Hepatic stellate cell (primary cell): ENCODE measurements at regions not wholly inside any gene's neighbourhood (a gene's known extent, or its start where the extent isn't known, plus 50 kb on each side); places are given as distances from the start of the nearest gene placed in this dataset.
A peak's percentile ranks its signal among the peaks of the same experiment; 100 is the strongest.

Source experiments
- DNase-seq: peaks from one replicate; pipeline ENCODE4 v3.0.0; 2011; ENCODE audit warnings: low spot score

DNA sequence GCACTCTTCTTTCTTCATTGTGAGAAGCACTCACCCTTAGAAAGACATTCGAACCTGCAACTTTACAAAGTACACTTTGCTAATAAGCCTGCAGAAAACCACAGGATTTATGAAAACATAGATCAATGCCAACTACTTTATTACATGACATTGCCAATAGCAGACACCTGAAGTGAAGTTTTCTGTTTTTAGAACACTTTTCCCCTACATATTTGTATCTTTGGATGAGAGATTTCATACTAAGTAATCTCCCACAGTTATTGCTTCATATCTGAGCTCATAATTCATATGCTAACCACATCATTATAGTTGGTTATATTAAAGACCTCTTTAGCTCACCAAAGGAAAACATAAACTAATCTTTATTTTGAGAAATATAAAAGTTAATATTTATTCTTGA lies 276.5 kb upstream of the CTSO start:
- DNase-seq = no peak

DNA sequence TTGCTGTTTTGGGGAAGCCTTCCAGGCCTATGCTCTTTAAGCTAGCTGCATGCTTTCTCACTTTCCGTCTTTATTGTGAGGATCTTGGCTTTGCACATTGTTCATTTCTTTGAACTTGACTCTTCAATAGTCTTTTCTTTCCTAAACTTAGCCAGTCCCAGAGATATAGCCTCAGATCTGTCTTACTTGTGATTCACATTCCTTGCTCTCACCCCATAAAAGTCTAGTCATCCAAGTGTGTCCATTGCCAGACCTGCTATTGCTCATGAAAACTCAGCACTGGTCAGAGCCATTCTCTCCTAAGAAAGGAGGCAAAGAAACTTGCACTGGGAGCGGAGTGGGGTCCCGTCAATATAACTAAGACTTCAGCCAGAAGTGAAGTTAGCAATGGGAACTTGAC lies 275.0 kb upstream of the CTSO start:
- no peak for DNase-seq

GRCh38 chr4:156227321-156227720 lies 273.7 kb upstream of the CTSO start:
- no peak for DNase-seq

- no peak for DNase-seq
Measured at GRCh38 chr4:156223985-156224384, 270.3 kb upstream of the CTSO start.

DNA sequence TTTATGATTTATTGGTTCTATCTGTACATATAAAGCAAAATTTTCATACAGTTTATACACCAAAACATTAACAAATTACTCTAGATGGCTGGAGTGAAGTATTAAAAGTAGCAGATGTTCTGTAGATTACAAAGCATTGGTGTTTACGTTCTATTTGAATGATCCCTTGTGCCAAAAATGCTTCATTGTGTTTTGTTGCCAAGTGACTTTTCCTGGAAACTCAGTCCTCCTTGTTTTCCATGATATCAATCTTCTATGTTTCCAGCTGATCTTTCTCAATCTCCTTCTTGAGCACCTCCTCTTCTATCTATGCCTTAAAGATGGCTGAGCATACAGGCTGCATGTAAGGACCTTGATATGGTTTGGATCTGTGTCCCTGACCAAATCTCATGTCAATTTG lies 263.6 kb upstream of the CTSO start:
- DNase-seq = no peak

DNA sequence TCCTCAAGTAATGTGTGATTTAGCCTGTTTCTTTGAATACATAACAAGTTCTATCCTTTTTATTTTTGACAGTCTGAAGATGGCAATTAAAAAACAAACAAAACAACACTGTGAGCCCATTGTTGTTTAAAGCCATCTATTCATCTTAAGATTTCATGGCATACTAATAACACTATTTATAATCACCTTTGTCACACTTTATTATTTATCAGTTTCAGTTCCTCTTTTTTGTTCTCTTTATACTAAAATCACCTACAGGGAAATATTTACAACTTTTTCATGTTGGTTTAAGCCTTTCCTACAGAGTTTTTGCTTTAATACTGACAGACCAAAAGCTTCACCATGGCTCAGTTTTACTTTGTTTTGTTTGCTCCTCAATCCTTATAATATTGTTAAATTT lies 247.4 kb upstream of the CTSO start:
- no peak for DNase-seq

DNA sequence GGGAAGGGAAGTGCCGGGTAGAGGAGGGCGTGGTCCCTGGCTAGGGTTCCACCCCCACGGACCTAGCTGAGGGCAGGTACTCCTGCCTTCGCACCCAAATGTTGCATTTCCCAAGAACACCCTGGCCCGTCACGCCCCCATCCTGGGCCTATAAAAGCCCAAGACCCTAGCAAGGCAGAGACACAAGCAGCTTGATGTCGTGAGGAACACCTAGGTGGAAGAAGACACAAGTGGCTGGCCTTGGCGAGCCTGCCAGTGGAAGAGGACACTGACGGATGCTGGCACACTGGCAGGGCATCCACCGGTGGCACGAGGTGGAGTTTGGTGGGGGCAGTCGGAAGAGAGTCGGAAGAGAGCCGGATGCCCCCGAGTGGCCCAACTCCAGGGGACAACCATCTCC lies 244.8 kb upstream of the CTSO start:
- no peak for DNase-seq

GRCh38 chr4:156197216-156197615 lies 243.6 kb upstream of the CTSO start:
- no peak for DNase-seq

GRCh38 chr4:156196722-156197121 lies 243.1 kb upstream of the CTSO start:
- no peak for DNase-seq

- DNase-seq = no peak
Measured at GRCh38 chr4:156195914-156196313, 242.2 kb upstream of the CTSO start.

DNA sequence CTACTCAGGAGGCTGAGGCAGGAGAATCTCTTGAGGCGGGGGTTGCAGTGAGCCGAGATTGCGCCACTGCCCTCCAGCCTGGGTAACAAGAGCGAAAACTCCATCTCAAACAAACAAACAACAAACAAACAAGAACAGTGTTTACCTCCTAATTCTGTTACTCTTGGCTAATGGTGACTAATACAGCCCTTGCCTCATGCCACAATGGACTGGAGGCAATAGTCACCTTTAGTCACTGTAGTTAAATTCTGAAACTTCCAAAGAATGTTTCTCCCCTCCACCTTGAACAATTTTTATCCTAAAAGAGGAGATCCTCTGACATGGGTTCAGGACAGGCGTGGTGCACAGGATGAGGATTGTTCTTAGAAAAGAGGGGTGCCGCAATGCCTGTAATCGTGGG lies 241.2 kb upstream of the CTSO start:
- DNase-seq = no peak

DNA sequence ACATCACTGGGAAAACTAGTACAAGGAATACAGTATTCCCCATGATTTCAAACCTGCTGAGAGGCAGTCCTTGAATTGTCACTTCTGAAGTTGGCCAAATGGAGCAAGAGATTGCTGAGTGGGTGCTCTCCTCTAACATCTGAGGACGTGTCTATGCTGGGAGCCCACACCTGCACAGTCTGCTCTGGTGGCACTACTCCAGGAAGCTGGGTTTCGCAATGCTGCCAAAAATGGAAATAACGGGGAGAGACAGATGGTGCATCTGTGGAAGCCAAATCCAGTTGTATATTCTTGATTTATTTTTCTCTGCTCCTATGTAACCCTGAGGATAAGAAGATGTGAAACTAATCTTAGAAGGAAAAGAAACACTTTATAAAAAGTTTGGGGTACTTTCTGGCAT lies 240.1 kb upstream of the CTSO start:
- no peak for DNase-seq

GRCh38 chr4:156193106-156193505 lies 239.4 kb upstream of the CTSO start:
- DNase-seq = no peak

DNA sequence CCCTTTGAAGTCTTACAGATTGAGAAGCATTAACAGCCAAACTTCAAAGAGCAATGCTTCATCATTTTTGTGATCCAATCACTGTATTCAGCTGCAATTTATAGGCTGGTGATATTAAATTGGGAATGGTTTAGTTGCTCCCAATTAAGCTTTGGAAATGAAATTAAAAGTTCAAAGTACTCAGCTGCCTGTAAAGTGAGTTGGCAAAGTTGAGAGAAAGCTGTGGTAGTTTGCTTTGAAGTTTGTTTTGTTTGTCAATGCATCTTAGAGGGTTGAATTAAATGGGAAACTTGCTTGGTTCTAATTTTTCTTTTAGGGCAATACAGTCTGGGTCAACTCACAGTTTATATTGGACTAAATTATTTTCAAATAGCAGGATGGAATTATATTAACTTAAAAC lies 238.4 kb upstream of the CTSO start:
- no peak for DNase-seq

- DNase-seq = no peak
Measured at GRCh38 chr4:156191044-156191781, 237.5 kb upstream of the CTSO start.

DNA sequence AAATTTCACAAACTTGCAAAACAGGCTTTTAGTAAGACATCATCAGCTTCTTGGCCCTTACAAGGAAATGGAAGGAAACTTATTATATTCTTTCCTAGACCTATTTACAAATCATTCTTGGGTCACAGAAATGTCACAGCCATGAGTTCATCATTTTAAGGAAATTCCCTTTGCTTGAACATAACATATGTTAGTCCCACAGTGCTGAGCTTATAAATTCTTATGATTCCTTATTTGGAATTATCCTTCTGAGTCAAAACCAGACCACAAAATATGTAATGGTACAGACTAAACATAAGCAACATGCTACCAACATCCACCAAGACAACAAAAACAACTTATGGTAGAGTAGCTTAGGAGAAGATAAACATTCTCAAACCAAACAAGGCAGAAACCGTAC lies 236.9 kb upstream of the CTSO start:
- DNase-seq = peak; percentile 11

DNA sequence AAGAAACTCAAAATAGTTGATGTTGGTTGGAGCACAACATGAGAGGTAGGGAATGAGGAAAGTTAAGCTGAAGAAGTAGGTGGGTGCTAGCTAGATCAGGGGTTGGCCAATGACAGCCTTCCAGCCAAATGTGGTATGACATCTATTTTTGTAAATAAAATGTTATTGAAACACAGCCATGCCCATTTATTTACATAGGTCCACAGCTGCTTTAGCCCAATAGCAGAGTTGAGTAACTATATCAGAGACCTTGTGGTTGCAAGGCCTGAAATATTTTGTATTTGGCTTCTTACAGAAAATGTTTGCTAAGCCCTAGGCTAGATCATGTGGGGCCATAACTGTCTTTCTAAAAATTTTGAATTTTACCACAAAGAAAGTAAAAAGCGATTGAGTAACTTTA lies 234.9 kb upstream of the CTSO start:
- DNase-seq = no peak

DNA sequence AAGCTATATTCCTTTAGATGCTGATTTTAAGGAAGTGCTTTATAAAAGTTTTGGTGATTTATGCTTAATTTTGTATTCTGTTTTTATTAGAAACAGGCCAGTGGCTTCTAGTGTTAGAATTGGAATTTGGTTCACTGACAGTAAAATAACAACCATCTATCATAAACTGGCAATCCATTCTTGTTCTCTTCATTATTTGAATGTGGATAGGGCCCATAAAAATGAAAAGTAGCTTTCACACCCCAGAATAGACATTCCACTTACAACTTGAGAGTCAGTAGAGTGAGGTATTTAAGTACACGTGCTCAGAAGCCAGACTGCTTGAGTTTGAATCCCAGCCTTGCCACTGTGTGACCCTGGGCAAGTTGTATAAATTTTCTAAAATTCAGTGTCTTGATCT lies 232.4 kb upstream of the CTSO start:
- DNase-seq = no peak

GRCh38 chr4:156185514-156186055 lies 231.9 kb upstream of the CTSO start:
- no peak for DNase-seq

DNA sequence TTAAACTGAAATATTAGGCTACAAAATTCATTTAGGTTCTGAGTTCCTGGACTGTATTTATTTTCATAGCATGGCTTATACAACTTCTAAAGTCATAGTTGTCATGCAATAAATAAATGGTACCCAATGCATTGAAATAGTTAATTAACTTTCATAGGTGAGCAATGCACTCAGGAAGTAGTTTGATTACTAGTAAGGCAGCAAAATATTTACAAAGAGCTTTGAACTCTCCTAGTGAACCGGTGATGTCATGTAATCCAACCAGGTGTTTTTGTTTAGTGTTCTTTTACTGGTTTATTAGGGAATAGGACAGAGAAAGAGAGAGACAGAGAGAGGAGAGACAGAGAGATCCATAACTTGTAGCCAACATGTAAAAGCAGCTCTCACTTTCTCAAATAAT lies 228.6 kb upstream of the CTSO start:
- no peak for DNase-seq

DNA sequence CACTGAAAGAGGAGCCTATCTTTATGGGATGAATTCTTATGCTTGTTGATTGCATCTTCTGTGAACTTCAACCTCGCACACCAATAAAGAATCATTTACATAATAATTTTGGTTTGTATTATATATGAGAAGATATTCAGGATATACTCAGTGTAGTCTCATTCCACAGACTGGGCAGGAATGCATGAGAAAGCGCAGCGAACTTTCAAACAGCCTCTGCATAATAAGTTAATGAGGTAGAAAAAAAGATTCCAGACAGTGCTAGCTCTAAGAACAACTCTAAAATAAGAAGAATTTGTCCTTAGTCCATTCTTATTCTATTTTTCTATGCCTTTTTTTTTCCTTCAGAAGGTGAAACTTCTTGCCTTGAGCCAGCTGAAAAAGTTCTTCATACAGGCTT lies 224.3 kb upstream of the CTSO start:
- no peak for DNase-seq

GRCh38 chr4:156176896-156177295 lies 223.2 kb upstream of the CTSO start:
- DNase-seq = no peak

- no peak for DNase-seq
Measured at GRCh38 chr4:156173937-156174336, 220.3 kb upstream of the CTSO start.

- DNase-seq = no peak
Measured at GRCh38 chr4:156173486-156173885, 219.8 kb upstream of the CTSO start.
